ENCODE measurements at regions not wholly inside any gene's neighbourhood (a gene's known extent, or its start where the extent isn't known, plus 50 kb on each side); places are given as distances from the start of the nearest gene placed in this dataset.
"Not testable (repeated sequence)": the region's sequence is repeated elsewhere in the genome, so short reads cannot be mapped to it uniquely, and the experiment has no call there.

- DNase-seq (ENCODE audit: extremely low read depth, low read depth): no peak
These were observed 417.7 kb downstream of the IRX1 start for GRCh38 chr5:4013106-4013898.

- no peak for DNase-seq (ENCODE audit: extremely low read depth, low read depth)
These were observed 420.1 kb downstream of the IRX1 start for GRCh38 chr5:4015709-4016108.

GRCh38 chr5:4017076-4017803, 421.6 kb downstream of the IRX1 start:
- no peak for DNase-seq (ENCODE audit: extremely low read depth, low read depth)

GRCh38 chr5:4018007-4018406, 422.4 kb downstream of the IRX1 start:
- DNase-seq (ENCODE audit: extremely low read depth, low read depth): no peak

GRCh38 chr5:4019009-4019769, 423.6 kb downstream of the IRX1 start:
- no peak for DNase-seq (ENCODE audit: extremely low read depth, low read depth)

- DNase-seq (ENCODE audit: extremely low read depth, low read depth): no peak
These were observed 424.2 kb downstream of the IRX1 start for GRCh38 chr5:4019841-4020240.

GRCh38 chr5:4020400-4020799, 424.8 kb downstream of the IRX1 start:
- no peak for DNase-seq (ENCODE audit: extremely low read depth, low read depth)

GRCh38 chr5:4022056-4022670, 426.5 kb downstream of the IRX1 start:
- DNase-seq (ENCODE audit: extremely low read depth, low read depth): no peak

GRCh38 chr5:4023091-4023752, 427.6 kb downstream of the IRX1 start:
- DNase-seq (ENCODE audit: extremely low read depth, low read depth): no peak

GRCh38 chr5:4023753-4024335, 428.2 kb downstream of the IRX1 start:
- no peak for DNase-seq (ENCODE audit: extremely low read depth, low read depth)

GRCh38 chr5:4027088-4027734, 431.6 kb downstream of the IRX1 start:
- DNase-seq (ENCODE audit: extremely low read depth, low read depth): no peak

GRCh38 chr5:4028384-4028783, 432.8 kb downstream of the IRX1 start:
- DNase-seq (ENCODE audit: extremely low read depth, low read depth): no peak

- not testable (repeated sequence) for DNase-seq (ENCODE audit: extremely low read depth, low read depth)
These were observed 437.9 kb downstream of the IRX1 start for GRCh38 chr5:4033546-4033945.

- DNase-seq (ENCODE audit: extremely low read depth, low read depth): no peak
These were observed 441.2 kb downstream of the IRX1 start for GRCh38 chr5:4036861-4037260.

- no peak for DNase-seq (ENCODE audit: extremely low read depth, low read depth)
These were observed 443.4 kb downstream of the IRX1 start for GRCh38 chr5:4038994-4039393.

GRCh38 chr5:4042311-4042710, 446.7 kb downstream of the IRX1 start:
- no peak for DNase-seq (ENCODE audit: extremely low read depth, low read depth)

GRCh38 chr5:4043135-4043534, 447.5 kb downstream of the IRX1 start:
- no peak for DNase-seq (ENCODE audit: extremely low read depth, low read depth)

- no peak for DNase-seq (ENCODE audit: extremely low read depth, low read depth)
These were observed 449.2 kb downstream of the IRX1 start for GRCh38 chr5:4044881-4045280.

GRCh38 chr5:4048398-4048797, 452.8 kb downstream of the IRX1 start:
- no peak for DNase-seq (ENCODE audit: extremely low read depth, low read depth)

- DNase-seq (ENCODE audit: extremely low read depth, low read depth): no peak
These were observed 454.6 kb downstream of the IRX1 start for GRCh38 chr5:4050203-4050602.

Measured in NCI-H460 (cell line).